IMR-90 (cell line): ENCODE measurements at regions not wholly inside any gene's neighbourhood (a gene's known extent, or its start where the extent isn't known, plus 50 kb on each side); places are given as distances from the start of the nearest gene placed in this dataset.

Experiments used
- ATAC-seq: fragments of 200-7000 bp; cut with Tn5 transposase; 2 replicates; pipeline ENCODE4 v1.9.1; 2020; ENCODE audit warnings: low read depth, mild to moderate bottlenecking, moderate library complexity
- BruUV-seq: library from RNA; stranded (reverse); fragments of 400-500 nt; replicated peaks from 2 replicates; lab custom pipeline; 2021; lab: Mats Ljungman, UMichigan
- CTCF ChIA-PET: fragments of 300-600 bp; formaldehyde crosslinking; extraction: SDS; loops from one replicate; lab custom pipeline; 2021; ENCODE audit warnings: antibody characterized with exemption; lab: Yijun Ruan, JAX
- POLR2A ChIA-PET: fragments of 300-600 bp; sonication (Branson Sonifier 250); formaldehyde crosslinking; loops from one replicate; lab custom pipeline; 2022; ENCODE audit warnings: antibody characterized with exemption; ENCODE audit not compliant: unreplicated experiment; lab: Charles Lee
- DNase-seq: peaks from one replicate; pipeline ENCODE4 v3.0.0; 2013
- H2AFZ ChIP-seq: replicated peaks from 2 replicates; pipeline ENCODE3; 2013; ENCODE audit warnings: low read length, mild to moderate bottlenecking; ENCODE audit not compliant: poor library complexity
- H2AK5ac ChIP-seq: 2 replicates; pipeline ENCODE4 v1.6.1; 2013; ENCODE audit warnings: low read depth, low read length, inconsistent platforms
- H2AK9ac ChIP-seq: replicated peaks from 2 replicates; pipeline ENCODE3; 2013; ENCODE audit warnings: mild to moderate bottlenecking, low read depth, low read length, moderate library complexity; ENCODE audit not compliant: poor library complexity
- H2BK120ac ChIP-seq: 2 replicates; pipeline ENCODE4 v1.6.1; 2013; ENCODE audit warnings: low read depth, low read length, inconsistent platforms
- H2BK15ac ChIP-seq: 3 replicates; pipeline ENCODE4 v1.6.1; 2013; ENCODE audit warnings: low read depth, low read length, inconsistent platforms
- H2BK20ac ChIP-seq: 2 replicates; pipeline ENCODE4 v1.6.1; 2013; ENCODE audit warnings: low read depth, mild to moderate bottlenecking, inconsistent platforms, low read length, moderate library complexity
- H2BK5ac ChIP-seq: 2 replicates; pipeline ENCODE4 v1.6.1; 2013; ENCODE audit warnings: mild to moderate bottlenecking, low read depth, low read length, inconsistent platforms; ENCODE audit not compliant: poor library complexity, severe bottlenecking
- H3K14ac ChIP-seq: replicated peaks from 2 replicates; pipeline ENCODE4 v1.6.1; 2013; ENCODE audit warnings: low read depth, low read length, inconsistent platforms
- H3K18ac ChIP-seq: 2 replicates; pipeline ENCODE4 v1.6.1; 2013; ENCODE audit warnings: low read depth, low read length, control low read depth
- H3K23ac ChIP-seq: 2 replicates; pipeline ENCODE4 v1.6.1; 2013; ENCODE audit warnings: low read depth, low read length, inconsistent platforms
- H3K27ac ChIP-seq: 2 replicates; pipeline ENCODE4 v1.5.1; 2013; ENCODE audit warnings: mild to moderate bottlenecking, control low read depth, low read length; ENCODE audit not compliant: insufficient read depth
- H3K27me3 ChIP-seq: 2 replicates; pipeline ENCODE4 v1.6.1; 2013; ENCODE audit warnings: low read length; ENCODE audit not compliant: control insufficient read depth, insufficient read depth
- H3K36me3 ChIP-seq: 2 replicates; pipeline ENCODE4 v1.6.1; 2013; ENCODE audit warnings: low read length, mixed read lengths; ENCODE audit not compliant: control insufficient read depth, insufficient read depth
- H3K4ac ChIP-seq: 2 replicates; pipeline ENCODE4 v1.6.1; 2013; ENCODE audit warnings: low read depth, low read length, inconsistent platforms
- H3K4me1 ChIP-seq: 2 replicates; pipeline ENCODE4 v1.6.1; 2013; ENCODE audit warnings: low read length, mixed read lengths; ENCODE audit not compliant: control insufficient read depth, insufficient read depth
- H3K4me2 ChIP-seq: 2 replicates; pipeline ENCODE4 v1.6.1; 2013; ENCODE audit warnings: low read depth, mild to moderate bottlenecking, control low read depth, low read length, moderate library complexity
- H3K4me3 ChIP-seq: 2 replicates; pipeline ENCODE4 v1.5.1; 2013; ENCODE audit warnings: low read depth, mild to moderate bottlenecking, control low read depth, low read length, moderate library complexity; ENCODE audit not compliant: insufficient read depth
- H3K56ac ChIP-seq: 2 replicates; pipeline ENCODE4 v1.6.1; 2013; ENCODE audit warnings: low read length, inconsistent platforms; ENCODE audit not compliant: insufficient read depth; ENCODE audit errors: extremely low read depth
- H3K79me1 ChIP-seq, 2 experiments: 2 replicates each; pipeline ENCODE4 v1.6.1; 2013; ENCODE audit warnings: low read length in 2 of 2, inconsistent platforms in 1 of 2, low read depth in 1 of 2
- H3K9ac ChIP-seq: 2 replicates; pipeline ENCODE4 v1.6.1; 2013; ENCODE audit warnings: low read depth, low read length, control low read depth
- H3K9me1 ChIP-seq: 2 replicates; pipeline ENCODE4 v1.6.1; 2013; ENCODE audit warnings: low read length, inconsistent platforms; ENCODE audit not compliant: insufficient read depth
- H3K9me3 ChIP-seq: 2 replicates; pipeline ENCODE4 v1.6.1; 2013; ENCODE audit warnings: low read length; ENCODE audit not compliant: control insufficient read depth, insufficient read depth
- H4K20me1 ChIP-seq: 2 replicates; pipeline ENCODE4 v1.6.1; 2013; ENCODE audit warnings: low read length, inconsistent platforms; ENCODE audit not compliant: insufficient read depth
- H4K5ac ChIP-seq: 2 replicates; pipeline ENCODE4 v1.6.1; 2013; ENCODE audit warnings: mild to moderate bottlenecking, low read depth, low read length, control low read depth
- H4K8ac ChIP-seq, 2 experiments: 2 replicates each; pipeline ENCODE4 v1.6.1; 2013; ENCODE audit warnings: low read depth in 2 of 2, low read length in 2 of 2, control low read depth in 1 of 2, inconsistent platforms in 1 of 2
- H4K91ac ChIP-seq: 2 replicates; pipeline ENCODE4 v1.6.1; 2013; ENCODE audit warnings: low read depth, low read length, inconsistent platforms; ENCODE audit not compliant: insufficient read depth
- BHLHE40 ChIP-seq: fragments of 150-350 bp; IDR thresholded peaks from 2 replicates; pipeline ENCODE4 v1.6.1; 2016; ENCODE audit warnings: mild to moderate bottlenecking, low read depth, low read length
- CEBPB ChIP-seq: IDR thresholded peaks from 2 replicates; pipeline ENCODE4 v1.6.1; 2012; ENCODE audit warnings: low read depth, low read length, improper control_type of control experiment
- CHD1 ChIP-seq: IDR thresholded peaks from 2 replicates; pipeline ENCODE4 v1.6.1; 2012; ENCODE audit warnings: low read depth, low read length, improper control_type of control experiment
- CTCF ChIP-seq: conservative IDR thresholded peaks from 2 replicates; pipeline ENCODE4 v1.5.1; 2012; ENCODE audit warnings: mild to moderate bottlenecking, low read depth, low read length, improper control_type of control experiment
- ELK1 ChIP-seq: fragments of 150-350 bp; IDR thresholded peaks from 2 replicates; pipeline ENCODE4 v1.6.1; 2016; ENCODE audit warnings: low read depth, mild to moderate bottlenecking, low read length, moderate library complexity, borderline replicate concordance
- FOS ChIP-seq: fragments of 150-350 bp; IDR thresholded peaks from 2 replicates; pipeline ENCODE4 v1.6.1; 2016; ENCODE audit warnings: low read depth, low read length
- MAFK ChIP-seq: IDR thresholded peaks from 2 replicates; pipeline ENCODE4 v1.6.1; 2012; ENCODE audit warnings: low read depth, low read length, improper control_type of control experiment
- MAZ ChIP-seq: IDR thresholded peaks from 2 replicates; pipeline ENCODE4 v1.6.1; 2012; ENCODE audit warnings: low read depth, mild to moderate bottlenecking, low read length, improper control_type of control experiment, moderate library complexity, borderline replicate concordance
- MXI1 ChIP-seq: IDR thresholded peaks from 2 replicates; pipeline ENCODE4 v1.6.1; 2012; ENCODE audit warnings: low read depth, mild to moderate bottlenecking, low read length, moderate library complexity, borderline replicate concordance
- NFE2L2 ChIP-seq: fragments of 150-350 bp; IDR thresholded peaks from 2 replicates; pipeline ENCODE4 v1.6.1; 2016; ENCODE audit warnings: low read depth, mild to moderate bottlenecking, low read length
- POLR2A ChIP-seq: IDR thresholded peaks from 2 replicates; pipeline ENCODE4 v1.6.1; 2012; ENCODE audit warnings: mild to moderate bottlenecking, low read depth, low read length
- RAD21 ChIP-seq: IDR thresholded peaks from 2 replicates; pipeline ENCODE4 v1.6.1; 2012; ENCODE audit warnings: low read length, improper control_type of control experiment
- RCOR1 ChIP-seq: IDR thresholded peaks from 2 replicates; pipeline ENCODE4 v1.6.1; 2012; ENCODE audit warnings: mild to moderate bottlenecking, low read length, improper control_type of control experiment; ENCODE audit not compliant: insufficient replicate concordance
- SMC3 ChIP-seq: fragments of 150-350 bp; IDR thresholded peaks from 2 replicates; pipeline ENCODE4 v1.6.1; 2016; ENCODE audit warnings: low read depth, mild to moderate bottlenecking, antibody characterized with exemption, low read length, moderate library complexity
- USF2 ChIP-seq: fragments of 150-350 bp; IDR thresholded peaks from 2 replicates; pipeline ENCODE4 v1.6.1; 2017; ENCODE audit warnings: mild to moderate bottlenecking, antibody characterized with exemption, low read length, low read depth
- WGBS, 2 experiments: methylation state at CpG; one replicate each; pipeline versions ENCODE4 v1.1.5 to v1.1.7; 2013; ENCODE audit warnings: missing lambda C conversion rate in 2 of 2; ENCODE audit not compliant: insufficient read length in 1 of 2; ENCODE audit errors: extremely low coverage in 2 of 2; 5-methylcytosine and 5-hydroxymethylcytosine counted together
- dilution Hi-C: fragments of 300-500 bp; cut with HindIII; formaldehyde crosslinking; loops from one replicate; pipeline ENCODE4 v1.14.3; 2018; ENCODE audit warnings: low sequenced_read_pairs; ENCODE audit not compliant: unreplicated experiment
- in situ Hi-C: fragments of 300-500 bp; cut with MboI; formaldehyde crosslinking; loops from 3 replicates; pipeline ENCODE4 v1.14.3; 2019; ENCODE audit warnings: low sequenced_read_pairs, inconsistent platforms, mixed read lengths
- intact Hi-C: fragments of 100-400 bp; cut with micrococcal nuclease; formaldehyde crosslinking; loops from 2 replicates; pipeline ENCODE4 v1.10.0; 2022

- POLR2A ChIA-PET, result no interaction called here
- no peaks in the 10 kb centered on the region for H3K4me1 ChIP-seq
- H3K9me1 ChIP-seq, result no peaks in the 10 kb centered on the region
- no peaks in the 10 kb centered on the region for H3K79me1 ChIP-seq
- H4K20me1 ChIP-seq, result no peaks in the 10 kb centered on the region
- BruUV-seq, result no TSS peak
- no peaks in the 10 kb centered on the region for H3K36me3 ChIP-seq
- no peaks in the 10 kb centered on the region; the same call in none of the 2 replicates for H3K9me3 ChIP-seq
- ATAC-seq (no peak), DNase-seq (no peak)
- no peak overlapping the region for H2AK5ac ChIP-seq
- dilution Hi-C loops, result no loop called here
- no peak overlapping the region for H3K14ac ChIP-seq
- no peak overlapping the region for H3K56ac ChIP-seq
- H3K23ac ChIP-seq, result no peak overlapping the region
- H3K4me3 ChIP-seq, result no peak overlapping the region
- H2AFZ ChIP-seq, result no peak overlapping the region
- no peak overlapping the region for H4K5ac ChIP-seq
- peak overlapping the region; percentile 72 for H2BK5ac ChIP-seq
- H2BK120ac ChIP-seq, result peak overlapping the region; percentile 32; the same call in 1 of the 2 replicates
- CTCF ChIA-PET, result no interaction called here
- H3K18ac ChIP-seq, result no peak overlapping the region
- intact Hi-C loops, result no loop called here
- no peak overlapping the region for H4K91ac ChIP-seq
- no peak overlapping the region for H2AK9ac ChIP-seq
- no peaks in the 10 kb centered on the region for H3K27me3 ChIP-seq
- in situ Hi-C loops, result no loop called here
- no CpG with 5 or more reads among the region's 2 CpGs for WGBS, 2 experiments
- no peak overlapping the region for H3K4ac ChIP-seq
- peak overlapping the region in 1 of 2 experiments; percentile 33; a peak in 1 of 4 replicates for H4K8ac ChIP-seq
- no peak overlapping the region for H3K27ac ChIP-seq
- 0 out of 2 replicates have a peak overlapping the region, but pooled peaks have one; percentile 45 for H2BK20ac ChIP-seq
- H2BK15ac ChIP-seq, result no peak overlapping the region
- no peak for TF ChIP-seq MAZ
- no peak for TF ChIP-seq BHLHE40
- TF ChIP-seq RAD21, result no peak
- no peak for TF ChIP-seq SMC3
- TF ChIP-seq CEBPB, result no peak
- TF ChIP-seq USF2, result no peak
- TF ChIP-seq MXI1, result no peak
- no peak for TF ChIP-seq MAFK
- TF ChIP-seq NFE2L2, result no peak
- no peak for TF ChIP-seq ELK1
- no peak for TF ChIP-seq RCOR1
- no peak for TF ChIP-seq FOS
- TF ChIP-seq POLR2A, result no peak
- no peak for TF ChIP-seq CTCF
- TF ChIP-seq CHD1, result no peak
- no peak overlapping the region for H3K4me2 ChIP-seq
- no peak overlapping the region for H3K9ac ChIP-seq
Measured at GRCh38 chr4:66554826-66555225, 884.5 kb upstream of the EPHA5 start.
